Tibial nerve (tissue), 4 donors: ENCODE measurements at regions not wholly inside any gene's neighbourhood (a gene's known extent, or its start where the extent isn't known, plus 50 kb on each side); places are given as distances from the start of the nearest gene placed in this dataset.

Experiments used
- DNase-seq, 2 donors: peaks; one replicate each; pipeline ENCODE4 v3.0.0-alpha.2; 2019; ENCODE audit warnings: low spot score in 2 of 2
- H3K27ac ChIP-seq, 4 donors: fragments of 200-600 bp; sonication (generic) in 3 of 4; one replicate each; pipeline ENCODE4 v1.5.1; 2017 to 2019; ENCODE audit warnings: mild to moderate bottlenecking in 1 of 4
- H3K27me3 ChIP-seq, 2 donors: fragments of 200-600 bp; sonication (generic) in 1 of 2; one replicate each; pipeline versions ENCODE4 v1.5.1 to v1.6.0; 2017 to 2019
- H3K36me3 ChIP-seq, 3 donors: fragments of 200-600 bp; sonication (generic); one replicate each; pipeline ENCODE4 v1.5.1; 2018 to 2019
- H3K4me1 ChIP-seq, 4 donors: fragments of 200-600 bp; sonication (generic) in 3 of 4; one replicate each; pipeline ENCODE4 v1.5.1; 2017 to 2019
- H3K4me3 ChIP-seq, 4 donors: fragments of 200-600 bp; sonication (generic) in 3 of 4; one replicate each; pipeline ENCODE4 v1.5.1; 2017 to 2019; ENCODE audit warnings: mild to moderate bottlenecking in 1 of 4, moderate library complexity in 1 of 4
- H3K9me3 ChIP-seq, 4 donors: fragments of 200-600 bp; sonication (generic) in 3 of 4; one replicate each; pipeline ENCODE4 v1.5.1; 2017 to 2019
- EP300 ChIP-seq, 2 donors: sonication (generic); formaldehyde crosslinking; IDR thresholded peaks; one replicate each; pipeline ENCODE4 v1.6.1; 2017; ENCODE audit warnings: antibody characterized with exemption in 2 of 2, mild to moderate bottlenecking in 1 of 2
- POLR2A ChIP-seq, 2 donors: fragments of 450-650 bp; IDR thresholded peaks; one replicate each; pipeline ENCODE4 v1.6.1; 2017; ENCODE audit warnings: antibody characterized with exemption in 2 of 2, mild to moderate bottlenecking in 2 of 2, moderate library complexity in 2 of 2
- WGBS, 2 donors: methylation state at CpG; one replicate each; pipeline ENCODE4 v1.1.5; 2018; 5-methylcytosine and 5-hydroxymethylcytosine counted together
- TF ChIP-seq, protein P1 (sequence below), 5 experiments: fragments of 200-600 bp in 3 of 5; fragments of 450-650 bp in 2 of 5; sonication (generic) in 3 of 5; IDR thresholded peaks; one replicate each; pipeline ENCODE4 v1.5.1; 2016 to 2019; ENCODE audit warnings: antibody characterized with exemption in 5 of 5, mild to moderate bottlenecking in 3 of 5, moderate library complexity in 2 of 5

DNA sequence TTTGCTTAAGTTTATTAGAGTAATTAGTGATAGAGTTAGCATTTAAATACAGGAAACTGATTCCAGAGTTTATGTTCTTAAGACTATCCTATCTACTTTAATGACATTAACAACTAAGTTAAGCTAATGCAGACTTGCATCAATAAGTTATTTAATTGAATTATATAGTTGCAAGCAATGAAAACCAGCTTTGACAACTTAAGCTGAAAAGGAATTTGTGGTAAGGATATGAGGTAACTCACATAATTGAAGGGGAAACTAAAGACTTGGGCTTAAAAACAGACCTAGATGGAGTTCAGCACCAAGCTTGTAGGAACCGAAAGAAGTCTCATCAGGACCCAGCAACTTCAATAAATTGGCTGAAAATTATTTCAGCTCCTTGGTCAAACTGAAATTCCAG lies 222.3 kb downstream of the IBTK start:
- no peak for DNase-seq
- TF ChIP-seq POLR2A (IDR thresholded peaks at IDR 0.05) (no peak), EP300 (IDR thresholded peaks at IDR 0.05) (no peak)
- TF ChIP-seq, protein P1, sequence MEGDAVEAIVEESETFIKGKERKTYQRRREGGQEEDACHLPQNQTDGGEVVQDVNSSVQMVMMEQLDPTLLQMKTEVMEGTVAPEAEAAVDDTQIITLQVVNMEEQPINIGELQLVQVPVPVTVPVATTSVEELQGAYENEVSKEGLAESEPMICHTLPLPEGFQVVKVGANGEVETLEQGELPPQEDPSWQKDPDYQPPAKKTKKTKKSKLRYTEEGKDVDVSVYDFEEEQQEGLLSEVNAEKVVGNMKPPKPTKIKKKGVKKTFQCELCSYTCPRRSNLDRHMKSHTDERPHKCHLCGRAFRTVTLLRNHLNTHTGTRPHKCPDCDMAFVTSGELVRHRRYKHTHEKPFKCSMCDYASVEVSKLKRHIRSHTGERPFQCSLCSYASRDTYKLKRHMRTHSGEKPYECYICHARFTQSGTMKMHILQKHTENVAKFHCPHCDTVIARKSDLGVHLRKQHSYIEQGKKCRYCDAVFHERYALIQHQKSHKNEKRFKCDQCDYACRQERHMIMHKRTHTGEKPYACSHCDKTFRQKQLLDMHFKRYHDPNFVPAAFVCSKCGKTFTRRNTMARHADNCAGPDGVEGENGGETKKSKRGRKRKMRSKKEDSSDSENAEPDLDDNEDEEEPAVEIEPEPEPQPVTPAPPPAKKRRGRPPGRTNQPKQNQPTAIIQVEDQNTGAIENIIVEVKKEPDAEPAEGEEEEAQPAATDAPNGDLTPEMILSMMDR (IDR thresholded peaks at IDR 0.05): no peak
- H3K4me3 ChIP-seq: no peak overlapping the region
- no peaks in the 10 kb centered on the region for H3K27me3 ChIP-seq
- H3K9me3 ChIP-seq: no peaks in the 10 kb centered on the region
- no peak overlapping the region for H3K27ac ChIP-seq
- H3K36me3 ChIP-seq: no peaks in the 10 kb centered on the region
- WGBS, 2 donors: 92 to 95% methylated on average over 1 of the region's 1 CpG
- H3K4me1 ChIP-seq: peaks cover 0 to 4% (median 0%) of the 10 kb centered on the region in 4 donors

DNA sequence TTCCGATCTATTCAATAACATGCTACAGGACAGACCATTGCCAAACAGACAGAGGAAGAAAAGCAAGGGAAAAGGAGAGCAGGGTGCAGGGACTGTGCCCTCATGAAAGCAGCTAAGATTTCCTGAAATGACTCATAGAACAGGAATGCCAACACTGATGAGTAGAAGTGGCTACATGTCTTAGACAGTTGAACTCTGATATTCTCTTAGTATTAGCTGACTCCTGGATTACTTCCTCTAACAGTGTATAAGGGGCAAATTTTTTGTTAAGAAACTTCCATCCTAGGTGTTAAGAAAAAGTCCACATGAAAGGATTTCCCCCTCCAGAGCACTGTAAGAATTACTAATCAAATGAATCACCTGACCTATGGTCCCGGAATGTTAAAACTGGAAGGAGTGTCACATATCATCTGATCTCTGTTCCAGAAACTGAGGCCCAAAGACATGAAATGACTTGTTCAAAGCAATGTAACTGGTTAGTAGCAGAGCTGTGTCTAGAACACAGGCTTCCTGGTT lies 224.9 kb downstream of the IBTK start:
- H3K4me3 ChIP-seq: no peak overlapping the region
- WGBS, 2 donors: 82 to 91% methylated on average over 2 of the region's 2 CpGs
- TF ChIP-seq POLR2A (IDR thresholded peaks at IDR 0.05): no peak
- TF ChIP-seq, protein P1 (IDR thresholded peaks at IDR 0.05): no peak
- no peak for TF ChIP-seq EP300 (IDR thresholded peaks at IDR 0.05)

DNA sequence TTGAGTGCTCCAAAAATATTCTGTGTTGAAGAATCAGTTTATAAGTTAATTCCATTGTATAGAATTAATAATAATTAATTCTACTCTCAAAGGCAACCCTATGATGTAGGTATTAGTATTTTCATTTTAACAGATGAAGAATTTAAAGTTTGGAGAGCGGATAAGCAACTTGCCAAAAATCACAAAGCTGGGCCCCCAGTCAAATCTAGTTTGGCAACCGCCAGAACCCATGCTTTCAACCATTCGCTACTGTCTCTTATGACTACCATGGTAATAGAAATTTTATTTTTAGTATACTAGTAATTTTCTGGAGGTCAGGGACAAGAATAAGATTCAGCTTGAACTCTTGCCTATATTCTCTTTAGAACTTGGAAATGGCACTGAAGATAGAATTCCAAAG lies 229.8 kb downstream of the IBTK start:
- TF ChIP-seq POLR2A (IDR thresholded peaks at IDR 0.05) (no peak), EP300 (IDR thresholded peaks at IDR 0.05) (no peak)
- TF ChIP-seq, protein P1 (IDR thresholded peaks at IDR 0.05): no peak
- Histone ChIP-seq H3K4me1 (peaks cover 0 to 50% (median 17%) of the 10 kb centered on the region in 4 donors), H3K27me3 (no peaks in the 10 kb centered on the region), H3K27ac (peak overlapping the region in 2 of 4 donors; percentile 61 to 83), H3K9me3 (no peaks in the 10 kb centered on the region), H3K4me3 (no peak overlapping the region), H3K36me3 (no peaks in the 10 kb centered on the region)
- WGBS, 2 donors: 64 to 76% methylated on average over 3 of the region's 3 CpGs
- no peak for DNase-seq

More for the DNA sequence above, 224.9 kb downstream of the IBTK start:
- Histone ChIP-seq H3K27ac (no peak overlapping the region), H3K36me3 (no peaks in the 10 kb centered on the region), H3K4me1 (peaks cover 0 to 10% (median under 1%) of the 10 kb centered on the region in 4 donors), H3K27me3 (no peaks in the 10 kb centered on the region), H3K9me3 (no peaks in the 10 kb centered on the region)
- no peak for DNase-seq

DNA sequence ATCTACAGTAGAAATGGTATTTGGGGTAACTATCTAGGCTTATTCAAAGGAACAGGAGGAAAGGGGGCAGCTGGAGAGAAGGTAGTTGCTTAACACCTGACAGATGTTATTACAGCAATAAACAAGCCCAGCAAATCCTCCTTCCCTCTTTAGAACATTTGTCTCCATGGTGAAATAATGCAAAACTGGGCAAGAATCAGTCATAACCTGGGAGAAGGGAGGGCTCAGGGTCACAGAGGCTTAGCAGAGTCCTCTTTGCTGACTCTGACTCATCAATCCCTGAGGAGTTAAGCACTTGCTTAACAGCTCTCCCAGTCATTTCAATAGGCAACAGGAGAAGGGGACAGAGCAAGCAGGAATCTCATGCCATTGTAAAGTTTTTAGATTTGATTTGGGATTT lies 230.3 kb downstream of the IBTK start:
- H3K9me3 ChIP-seq: no peaks in the 10 kb centered on the region
- no peaks in the 10 kb centered on the region for H3K36me3 ChIP-seq
- no peaks in the 10 kb centered on the region for H3K27me3 ChIP-seq
- peak overlapping the region in 3 of 4 donors; percentile 11 to 83 (median 65) for H3K27ac ChIP-seq
- peak; percentile 35 to 79 for DNase-seq
- no peak overlapping the region for H3K4me3 ChIP-seq
- TF ChIP-seq EP300 (IDR thresholded peaks at IDR 0.05): peak; percentile 44 to 88
- TF ChIP-seq POLR2A (IDR thresholded peaks at IDR 0.05): no peak
- H3K4me1 ChIP-seq: peaks cover 0 to 54% (median 17%) of the 10 kb centered on the region in 4 donors

DNA sequence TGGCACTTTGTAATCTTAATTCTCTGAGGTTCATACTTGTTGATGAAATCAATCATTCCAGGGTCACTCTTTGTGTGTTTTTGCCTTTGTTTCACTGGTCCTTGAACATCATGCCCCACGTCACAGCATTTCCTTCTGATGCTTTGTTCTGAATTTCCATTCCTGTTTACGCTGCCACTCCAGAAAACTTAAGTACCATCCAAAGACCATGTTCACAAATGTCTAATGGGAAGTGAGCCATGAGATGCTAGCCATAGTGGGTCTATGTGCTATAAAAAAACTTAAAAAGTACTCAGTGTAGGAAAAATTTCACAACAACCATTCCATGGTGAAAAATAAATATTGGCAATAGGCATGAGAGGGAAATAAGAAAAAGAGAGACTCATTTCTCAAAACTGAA lies 232.0 kb downstream of the IBTK start:
- Histone ChIP-seq H3K36me3 (no peaks in the 10 kb centered on the region), H3K4me3 (no peak overlapping the region), H3K27ac (peak overlapping the region in 2 of 4 donors; percentile 83 to 89), H3K27me3 (no peaks in the 10 kb centered on the region), H3K9me3 (no peaks in the 10 kb centered on the region), H3K4me1 (peaks cover 0 to 54% (median 17%) of the 10 kb centered on the region in 4 donors)
- no peak for TF ChIP-seq EP300 (IDR thresholded peaks at IDR 0.05)
- TF ChIP-seq, protein P1 (IDR thresholded peaks at IDR 0.05): no peak
- no peak for TF ChIP-seq POLR2A (IDR thresholded peaks at IDR 0.05)
- 34 to 81% methylated on average over 2 of the region's 2 CpGs for WGBS, 2 donors
- DNase-seq: no peak
